CD4-positive, CD25-positive, alpha-beta regulatory T cell (primary cell): ENCODE measurements at regions not wholly inside any gene's neighbourhood (a gene's known extent, or its start where the extent isn't known, plus 50 kb on each side); places are given as distances from the start of the nearest gene placed in this dataset.

Experiments
- ATAC-seq, 2 donors: fragments of 150-1000 bp; cut with Tn5 transposase; one replicate each; pipeline ENCODE4 v1.10.0; 2021; ENCODE audit warnings: low read depth in 2 of 2, moderate number of reproducible peaks in 2 of 2, moderate library complexity in 1 of 2
- DNase-seq, 3 donors: peaks; one replicate each; pipeline versions ENCODE4 v3.0.0 to v3.0.0-alpha.2; 2012 to 2022; ENCODE audit warnings: mixed read lengths in 1 of 3
- H3K27ac ChIP-seq: one replicate; pipeline ENCODE4 v1.7.0; 2013; ENCODE audit warnings: mild to moderate bottlenecking, low read length; ENCODE audit not compliant: insufficient read depth, poor library complexity, severe bottlenecking
- H3K27me3 ChIP-seq: one replicate; pipeline ENCODE4 v1.7.0; 2013; ENCODE audit warnings: low read length; ENCODE audit not compliant: control insufficient read depth, insufficient read depth
- H3K36me3 ChIP-seq: one replicate; pipeline ENCODE4 v1.7.0; 2013; ENCODE audit warnings: mild to moderate bottlenecking, low read length, moderate library complexity; ENCODE audit not compliant: control insufficient read depth, insufficient read depth
- H3K4me1 ChIP-seq: 2 replicates; pipeline ENCODE4 v1.7.0; 2013; ENCODE audit warnings: mild to moderate bottlenecking, low read length; ENCODE audit not compliant: insufficient read depth, control insufficient read depth, poor library complexity, severe bottlenecking
- H3K4me3 ChIP-seq: one replicate; pipeline ENCODE4 v1.7.0; 2013; ENCODE audit warnings: low read depth, mild to moderate bottlenecking, low read length, moderate library complexity
- H3K9me3 ChIP-seq, 2 experiments: 1 replicate in 1 of 2; 2 replicates in 1 of 2; pipeline ENCODE4 v1.7.0; 2013; ENCODE audit warnings: low read length in 2 of 2, mild to moderate bottlenecking in 1 of 2, moderate library complexity in 1 of 2; ENCODE audit not compliant: control insufficient read depth in 2 of 2
- H3K27ac Mint-ChIP-seq, 3 donors: one replicate each; pipeline ENCODE4 v1.8.0; 2020 to 2022; ENCODE audit warnings: mild to moderate bottlenecking in 3 of 3, mixed read lengths in 3 of 3, moderate library complexity in 2 of 3
- H3K27me3 Mint-ChIP-seq: one replicate; pipeline ENCODE4 v1.8.0; 2022; ENCODE audit warnings: mild to moderate bottlenecking, mixed read lengths
- H3K36me3 Mint-ChIP-seq: one replicate; pipeline ENCODE4 v1.8.0; 2020; ENCODE audit warnings: mixed read lengths
- H3K4me1 Mint-ChIP-seq, 4 donors: one replicate each; pipeline ENCODE4 v1.8.0; 2020 to 2022; ENCODE audit warnings: mixed read lengths in 4 of 4, mild to moderate bottlenecking in 1 of 4
- H3K4me3 Mint-ChIP-seq, 4 donors: one replicate each; pipeline ENCODE4 v1.8.0; 2020 to 2022; ENCODE audit warnings: mild to moderate bottlenecking in 4 of 4, mixed read lengths in 4 of 4, moderate library complexity in 3 of 4
- H3K9me3 Mint-ChIP-seq, 7 donors: one replicate each; pipeline ENCODE4 v1.8.0; 2020 to 2022; ENCODE audit warnings: mixed read lengths in 7 of 7, mild to moderate bottlenecking in 3 of 7, moderate library complexity in 2 of 7

DNA sequence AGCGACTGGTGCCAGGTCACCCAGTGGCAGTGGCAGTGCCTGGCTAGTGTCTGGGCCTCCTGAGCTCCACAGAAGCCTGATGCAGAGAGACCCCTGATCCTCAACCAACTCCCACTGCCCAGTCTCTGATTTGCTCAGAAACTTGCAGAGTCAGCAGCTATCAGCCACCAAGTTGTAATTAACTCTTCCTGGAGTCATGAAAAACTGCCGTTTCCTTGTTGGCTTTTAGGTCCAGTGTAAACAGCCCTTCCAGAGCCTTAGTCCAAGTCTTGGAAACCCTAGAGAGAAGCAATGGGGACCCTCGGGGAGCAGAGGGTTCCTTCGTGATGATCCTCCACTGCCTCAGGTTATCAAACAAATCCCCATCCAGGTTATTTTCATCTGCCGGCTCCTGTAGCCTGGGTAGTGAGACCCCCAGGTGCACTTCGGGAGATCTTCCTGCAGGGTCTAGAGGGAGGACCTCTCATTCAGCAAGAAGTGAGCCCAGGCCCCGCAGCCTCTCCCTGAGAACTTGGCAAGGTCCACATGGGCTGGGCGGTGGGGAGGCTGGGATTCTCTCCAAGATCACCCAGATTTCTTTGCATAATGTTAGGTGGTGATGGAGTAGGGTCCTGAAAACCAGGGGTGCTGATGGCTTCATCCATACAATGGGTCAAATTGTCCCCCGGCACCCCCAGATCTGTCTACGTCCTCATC is 137.7 kb upstream of the HDAC4 start:
- H3K36me3 ChIP-seq, result no peaks in the 10 kb centered on the region
- no peaks in the 10 kb centered on the region for H3K27me3 ChIP-seq
- no peaks in the 10 kb centered on the region for H3K4me1 ChIP-seq
- H3K27ac ChIP-seq, result no peak overlapping the region
- Mint-ChIP-seq H3K4me1 (peaks cover 0 to 3% (median 0%) of the 10 kb centered on the region in 4 donors), H3K9me3 (peaks cover 0 to 8% (median 0%) of the 10 kb centered on the region in 7 donors), H3K4me3 (no peak overlapping the region), H3K27ac (no peak overlapping the region), H3K36me3 (no peaks in the 10 kb centered on the region), H3K27me3 (peaks cover 18% of the 10 kb centered on the region)
- DNase-seq, result no peak
- ATAC-seq, result no peak
- H3K4me3 ChIP-seq, result no peak overlapping the region
- peaks cover 0 to 7% of the 10 kb centered on the region in 2 experiments for H3K9me3 ChIP-seq

DNA sequence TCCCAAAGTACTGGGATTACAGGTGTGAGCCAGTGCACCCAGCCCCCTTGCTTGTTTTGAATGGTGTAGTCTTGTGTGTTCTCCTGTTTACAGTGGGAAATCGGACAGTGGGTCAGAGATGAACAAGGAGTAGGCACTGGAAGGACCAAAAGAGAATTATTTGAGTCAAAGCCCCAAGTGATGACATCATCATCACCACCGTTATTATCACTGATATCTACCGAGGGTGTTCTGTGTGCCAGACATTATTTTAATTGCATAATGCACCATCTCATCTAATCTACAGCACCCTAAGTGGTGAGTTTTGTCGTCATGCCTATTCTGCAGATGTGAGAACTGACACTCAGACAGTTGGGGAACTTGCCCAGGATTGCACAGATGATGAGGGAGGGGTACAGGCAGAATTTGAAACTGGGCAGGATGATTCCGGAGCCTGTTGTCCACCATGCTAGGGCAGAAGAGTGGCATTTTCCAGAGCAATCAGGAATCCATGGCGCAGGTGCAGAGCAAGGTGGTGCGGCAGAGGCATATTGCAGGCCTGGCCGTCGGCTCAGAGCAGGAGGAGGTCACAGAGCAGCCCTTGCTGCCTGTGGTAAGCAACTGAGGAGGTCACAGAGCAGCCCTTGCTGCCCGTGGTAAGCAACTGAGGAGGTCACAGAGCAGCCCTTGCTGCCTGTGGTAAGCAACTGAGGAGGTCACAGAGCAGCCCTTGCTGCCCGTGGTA is 137.0 kb upstream of the HDAC4 start:
- Histone ChIP-seq H3K36me3 (no peaks in the 10 kb centered on the region), H3K27me3 (no peaks in the 10 kb centered on the region), H3K4me1 (no peaks in the 10 kb centered on the region), H3K9me3 (peaks cover 0 to 7% of the 10 kb centered on the region in 2 experiments), H3K4me3 (no peak overlapping the region), H3K27ac (no peak overlapping the region)
- Mint-ChIP-seq H3K27ac (no peak overlapping the region), H3K27me3 (peaks cover 17% of the 10 kb centered on the region), H3K9me3 (peaks cover 0 to 8% (median 0%) of the 10 kb centered on the region in 7 donors), H3K4me1 (peaks cover 0 to 5% (median 0%) of the 10 kb centered on the region in 4 donors), H3K4me3 (no peak overlapping the region), H3K36me3 (no peaks in the 10 kb centered on the region)
- ATAC-seq, result no peak
- no peak for DNase-seq

DNA sequence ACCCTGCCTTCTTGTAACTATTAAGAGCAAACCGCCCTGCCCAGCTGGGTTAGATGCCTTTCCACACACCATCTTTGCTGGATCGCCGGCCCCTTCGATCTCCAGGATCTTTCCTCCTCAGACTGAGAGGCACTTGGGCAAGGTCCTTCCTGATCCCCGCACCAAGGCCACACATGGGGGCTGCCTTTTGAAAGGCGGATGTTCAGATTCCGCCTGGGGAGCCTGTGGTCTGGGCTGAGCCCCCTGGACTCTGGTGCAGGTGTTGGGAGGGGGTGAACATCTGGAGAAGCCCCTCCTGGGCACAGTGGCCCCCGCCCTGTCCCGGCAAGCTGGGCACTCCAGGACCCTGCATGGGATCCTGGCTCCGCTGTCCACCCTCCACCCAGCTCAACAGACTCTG is 135.4 kb upstream of the HDAC4 start:
- DNase-seq, result no peak
- peaks cover 0 to 5% (median 0%) of the 10 kb centered on the region in 4 donors for H3K4me1 Mint-ChIP-seq
- no peak overlapping the region for H3K4me3 Mint-ChIP-seq
- no peak for ATAC-seq
- no peaks in the 10 kb centered on the region for H3K27me3 ChIP-seq
- peaks cover 5% of the 10 kb centered on the region for H3K27me3 Mint-ChIP-seq
- H3K36me3 ChIP-seq, result no peaks in the 10 kb centered on the region
- H3K4me1 ChIP-seq, result no peaks in the 10 kb centered on the region
- H3K27ac Mint-ChIP-seq, result no peak overlapping the region
- no peak overlapping the region for H3K27ac ChIP-seq
- H3K9me3 ChIP-seq, result peaks cover 0 to 7% of the 10 kb centered on the region in 2 experiments
- H3K4me3 ChIP-seq, result no peak overlapping the region
- H3K36me3 Mint-ChIP-seq, result no peaks in the 10 kb centered on the region
- H3K9me3 Mint-ChIP-seq, result peaks cover 0 to 8% (median 0%) of the 10 kb centered on the region in 7 donors

- H3K4me3 ChIP-seq, result no peak overlapping the region
- peaks cover 0 to 7% of the 10 kb centered on the region in 2 experiments for H3K9me3 ChIP-seq
- Mint-ChIP-seq H3K36me3 (no peaks in the 10 kb centered on the region), H3K9me3 (peaks cover 0 to 8% (median 0%) of the 10 kb centered on the region in 7 donors), H3K4me3 (no peak overlapping the region), H3K27ac (peak overlapping the region in 1 of 3 donors; percentile 41), H3K4me1 (peaks cover 0 to 5% (median 0%) of the 10 kb centered on the region in 4 donors), H3K27me3 (peaks cover 5% of the 10 kb centered on the region)
- H3K4me1 ChIP-seq, result no peaks in the 10 kb centered on the region
- H3K27ac ChIP-seq, result no peak overlapping the region
- no peak for DNase-seq
- no peak for ATAC-seq
- H3K36me3 ChIP-seq, result no peaks in the 10 kb centered on the region
- H3K27me3 ChIP-seq, result no peaks in the 10 kb centered on the region
Measured at GRCh38 chr2:239535413-239536144, 134.8 kb upstream of the HDAC4 start.

DNA sequence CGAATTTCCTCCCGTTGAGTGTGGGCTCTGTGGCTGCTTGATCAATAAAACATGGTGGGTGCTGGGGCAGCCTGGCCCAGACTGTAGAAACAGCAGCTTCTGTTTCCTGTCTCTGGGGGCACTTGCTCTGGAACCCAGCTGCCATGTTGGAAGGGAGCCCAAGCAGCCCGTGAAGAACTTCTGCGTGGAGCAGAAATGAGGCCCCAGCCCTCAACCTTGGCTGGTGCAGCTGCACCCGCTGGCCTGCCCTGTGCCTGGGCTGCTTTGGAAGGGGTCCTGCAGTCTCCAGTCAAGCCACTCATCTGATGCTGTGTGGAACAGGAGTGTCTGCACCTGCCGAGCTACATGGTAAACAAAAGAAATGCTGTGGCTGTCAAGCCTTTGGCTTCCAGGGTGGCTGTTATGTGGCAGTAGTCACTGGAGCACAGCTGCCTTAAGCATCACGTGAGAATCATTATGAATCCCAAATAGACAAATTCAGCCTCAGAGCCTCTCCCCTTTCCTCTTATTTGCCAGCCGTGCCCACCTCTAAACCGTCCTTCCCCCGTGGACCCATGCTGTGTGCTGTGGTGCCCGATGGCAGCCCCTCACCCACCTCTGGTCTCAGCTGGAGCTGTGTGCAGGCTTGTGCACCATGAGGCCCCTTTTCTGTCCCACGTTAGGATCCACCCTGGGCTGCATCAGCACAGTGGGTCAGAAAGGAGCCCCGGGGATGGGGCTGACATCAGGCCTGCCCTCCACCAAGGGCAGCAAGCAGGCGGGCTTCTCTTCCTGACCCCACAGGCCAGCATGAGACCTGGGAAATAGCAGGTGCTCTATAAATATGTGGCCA is 134.0 kb upstream of the HDAC4 start:
- Histone ChIP-seq H3K27ac (no peak overlapping the region), H3K4me1 (no peaks in the 10 kb centered on the region), H3K9me3 (peaks cover 0 to 7% of the 10 kb centered on the region in 2 experiments), H3K4me3 (no peak overlapping the region), H3K27me3 (no peaks in the 10 kb centered on the region), H3K36me3 (no peaks in the 10 kb centered on the region)
- Mint-ChIP-seq H3K27ac (no peak overlapping the region), H3K4me3 (no peak overlapping the region), H3K4me1 (peaks cover 0 to 2% (median 0%) of the 10 kb centered on the region in 4 donors), H3K9me3 (peaks cover 0 to 11% (median 0%) of the 10 kb centered on the region in 7 donors), H3K27me3 (peaks cover 11% of the 10 kb centered on the region), H3K36me3 (no peaks in the 10 kb centered on the region)
- DNase-seq (no peak), ATAC-seq (no peak)

- Histone ChIP-seq H3K9me3 (peaks cover 0 to 7% of the 10 kb centered on the region in 2 experiments), H3K4me3 (no peak overlapping the region), H3K36me3 (no peaks in the 10 kb centered on the region), H3K27ac (no peak overlapping the region), H3K4me1 (no peaks in the 10 kb centered on the region), H3K27me3 (no peaks in the 10 kb centered on the region)
- no peak for DNase-seq
- Mint-ChIP-seq H3K9me3 (peaks cover 0 to 11% (median 0%) of the 10 kb centered on the region in 7 donors), H3K36me3 (no peaks in the 10 kb centered on the region), H3K27me3 (peaks cover 11% of the 10 kb centered on the region), H3K4me1 (peaks cover 0 to 2% (median 0%) of the 10 kb centered on the region in 4 donors), H3K27ac (no peak overlapping the region), H3K4me3 (no peak overlapping the region)
- ATAC-seq, result no peak
Measured at GRCh38 chr2:239533569-239534316, 132.9 kb upstream of the HDAC4 start.
